Mesenchymal stem cell (in vitro differentiated cells and primary cell): ENCODE measurements at regions not wholly inside any gene's neighbourhood (a gene's known extent, or its start where the extent isn't known, plus 50 kb on each side); places are given as distances from the start of the nearest gene placed in this dataset.

Source experiments
- DNase-seq: peaks from one replicate; pipeline ENCODE4 v3.0.0-alpha.2; 2013
- H2AFZ ChIP-seq: one replicate; pipeline ENCODE4 v1.6.1; 2013; ENCODE audit warnings: low read depth, mild to moderate bottlenecking, control low read depth, inconsistent platforms, low read length, moderate library complexity
- H2AK5ac ChIP-seq: 2 replicates; pipeline ENCODE4 v1.6.1; 2013; ENCODE audit warnings: low read length, moderate library complexity, mild to moderate bottlenecking, inconsistent platforms; ENCODE audit not compliant: severe bottlenecking
- H2BK120ac ChIP-seq: one replicate; pipeline ENCODE4 v1.6.1; 2013; ENCODE audit warnings: low read depth, mild to moderate bottlenecking, inconsistent platforms, low read length, moderate library complexity
- H2BK12ac ChIP-seq, 2 experiments: one replicate each; pipeline ENCODE4 v1.6.1; 2013; ENCODE audit warnings: inconsistent platforms in 2 of 2, low read length in 2 of 2, mild to moderate bottlenecking in 2 of 2, moderate library complexity in 2 of 2, control low read depth in 1 of 2
- H2BK15ac ChIP-seq: one replicate; pipeline ENCODE4 v1.6.1; 2013; ENCODE audit warnings: mild to moderate bottlenecking, low read depth, inconsistent platforms; ENCODE audit not compliant: poor library complexity, severe bottlenecking
- H2BK5ac ChIP-seq: 2 replicates; pipeline ENCODE4 v1.6.1; 2013; ENCODE audit warnings: low read depth, mild to moderate bottlenecking, low read length, control low read depth, inconsistent platforms; ENCODE audit not compliant: poor library complexity, severe bottlenecking
- H3K14ac ChIP-seq, 2 experiments: one replicate each; pipeline ENCODE4 v1.6.1; 2013; ENCODE audit warnings: inconsistent platforms in 2 of 2, low read length in 2 of 2, control low read depth in 1 of 2, mild to moderate bottlenecking in 1 of 2, moderate library complexity in 1 of 2
- H3K18ac ChIP-seq, 2 experiments: one replicate each; pipeline ENCODE4 v1.6.1; 2013; ENCODE audit warnings: inconsistent platforms in 2 of 2, low read length in 2 of 2, control low read depth in 1 of 2, low read depth in 1 of 2, mild to moderate bottlenecking in 1 of 2
- H3K23ac ChIP-seq, 2 experiments: one replicate each; pipeline ENCODE4 v1.6.1; 2013; ENCODE audit warnings: inconsistent platforms in 2 of 2, low read length in 2 of 2, mild to moderate bottlenecking in 2 of 2, moderate library complexity in 2 of 2, control low read depth in 1 of 2
- H3K27ac ChIP-seq: 2 replicates; pipeline ENCODE4 v1.5.1; 2013; ENCODE audit warnings: mild to moderate bottlenecking, moderate library complexity, low read length, control low read depth, inconsistent platforms; ENCODE audit not compliant: poor library complexity, severe bottlenecking
- H3K27me3 ChIP-seq, 2 experiments: 2 replicates each; pipeline versions ENCODE4 v1.6.1 to v1.7.0; 2013; ENCODE audit warnings: low read length in 2 of 2, mild to moderate bottlenecking in 2 of 2, moderate library complexity in 2 of 2, control low read depth in 1 of 2, inconsistent platforms in 1 of 2; ENCODE audit not compliant: control insufficient read depth in 1 of 2, insufficient read depth in 1 of 2
- H3K36me3 ChIP-seq, 2 experiments: 2 replicates each; pipeline versions ENCODE4 v1.6.1 to v1.7.0; 2013; ENCODE audit warnings: low read length in 2 of 2, control low read depth in 1 of 2, inconsistent platforms in 1 of 2, low read depth in 1 of 2, mild to moderate bottlenecking in 1 of 2; ENCODE audit not compliant: insufficient read depth in 2 of 2, control insufficient read depth in 1 of 2
- H3K4ac ChIP-seq, 2 experiments: one replicate each; pipeline ENCODE4 v1.6.1; 2013; ENCODE audit warnings: inconsistent platforms in 2 of 2, low read length in 2 of 2, mild to moderate bottlenecking in 2 of 2, moderate library complexity in 2 of 2, control low read depth in 1 of 2, low read depth in 1 of 2
- H3K4me1 ChIP-seq: 2 replicates; pipeline ENCODE4 v1.6.1; 2013; ENCODE audit warnings: low read depth, low read length, control low read depth; ENCODE audit not compliant: control insufficient read depth, insufficient read depth
- H3K4me2 ChIP-seq: 2 replicates; pipeline ENCODE4 v1.6.1; 2013; ENCODE audit warnings: low read length, mild to moderate bottlenecking, inconsistent platforms; ENCODE audit not compliant: poor library complexity, severe bottlenecking
- H3K4me3 ChIP-seq, 2 experiments: 2 replicates each; pipeline versions ENCODE4 v1.5.1 to v1.7.0; 2013; ENCODE audit warnings: low read length in 2 of 2, mild to moderate bottlenecking in 2 of 2, control low read depth in 1 of 2, low read depth in 1 of 2; ENCODE audit not compliant: insufficient read depth in 1 of 2
- H3K79me1 ChIP-seq: replicated peaks from 2 replicates; pipeline ENCODE4 v1.6.1; 2013; ENCODE audit warnings: mild to moderate bottlenecking, control low read depth, low read length, inconsistent platforms; ENCODE audit not compliant: poor library complexity, severe bottlenecking
- H3K9ac ChIP-seq: 2 replicates; pipeline ENCODE4 v1.7.0; 2013; ENCODE audit warnings: mild to moderate bottlenecking, low read length, moderate library complexity
- H3K9me3 ChIP-seq: 2 replicates; pipeline ENCODE4 v1.7.0; 2013; ENCODE audit warnings: mild to moderate bottlenecking, low read length; ENCODE audit not compliant: control insufficient read depth
- H4K8ac ChIP-seq: one replicate; pipeline ENCODE4 v1.6.1; 2013; ENCODE audit warnings: inconsistent platforms, mild to moderate bottlenecking, low read length, moderate library complexity
- H4K91ac ChIP-seq: one replicate; pipeline ENCODE4 v1.6.1; 2013; ENCODE audit warnings: mild to moderate bottlenecking, low read length, inconsistent platforms
- WGBS: methylation state at CpG from one replicate; pipeline ENCODE4 v1.1.7; 2013; ENCODE audit warnings: mixed read lengths; 5-methylcytosine and 5-hydroxymethylcytosine counted together

GRCh38 chr3:177811835-177812234 is 614.6 kb upstream of the TBL1XR1 start:
- H4K8ac ChIP-seq, result no peak overlapping the region
- H2BK120ac ChIP-seq, result no peak overlapping the region
- no peak overlapping the region for H3K4ac ChIP-seq
- H3K27me3 ChIP-seq, result no peaks in the 10 kb centered on the region
- H3K4me2 ChIP-seq, result no peak overlapping the region
- H2BK12ac ChIP-seq, result no peak overlapping the region
- H3K18ac ChIP-seq, result no peak overlapping the region
- H3K36me3 ChIP-seq, result no peaks in the 10 kb centered on the region
- no peak overlapping the region for H3K14ac ChIP-seq
- H4K91ac ChIP-seq, result no peak overlapping the region
- no peak for DNase-seq
- H3K4me1 ChIP-seq, result no peaks in the 10 kb centered on the region
- no peaks in the 10 kb centered on the region for H3K9me3 ChIP-seq
- no peak overlapping the region for H2AK5ac ChIP-seq
- H3K9ac ChIP-seq, result no peak overlapping the region
- no peak overlapping the region for H2BK5ac ChIP-seq
- no peak overlapping the region for H3K27ac ChIP-seq
- no peak overlapping the region for H3K23ac ChIP-seq
- no peaks in the 10 kb centered on the region for H3K79me1 ChIP-seq
- WGBS, result 83% methylated on average over 1 of the region's 1 CpG
- H2AFZ ChIP-seq, result no peak overlapping the region
- H3K4me3 ChIP-seq, result no peak overlapping the region
- H2BK15ac ChIP-seq, result no peak overlapping the region

DNA sequence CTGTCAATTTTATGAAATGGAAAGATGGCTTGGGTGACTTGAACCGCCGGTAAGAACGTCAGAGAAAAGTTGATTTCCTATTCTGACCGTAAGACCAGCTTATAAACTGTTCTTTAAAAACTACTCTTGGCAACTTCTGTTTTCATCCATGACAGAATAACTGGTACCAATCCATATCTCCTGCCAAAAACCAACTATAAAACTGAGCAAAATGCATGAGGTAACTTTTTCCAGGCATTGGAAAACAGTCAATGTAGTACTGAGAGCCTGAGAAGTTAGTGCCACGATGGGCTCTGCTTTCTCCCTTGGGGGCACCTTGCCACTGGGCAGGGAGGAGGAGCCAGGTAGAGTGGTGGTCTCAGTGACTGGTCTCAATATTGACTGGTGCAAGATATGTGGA is 615.2 kb upstream of the TBL1XR1 start:
- Histone ChIP-seq H3K27ac (no peak overlapping the region), H2BK120ac (peak overlapping the region; percentile 82), H3K4ac (peak overlapping the region; percentile 57 to 68)

GRCh38 chr3:177813322-177813721 is 616.0 kb upstream of the TBL1XR1 start:
- Histone ChIP-seq H2AK5ac (no peak overlapping the region), H3K4ac (no peak overlapping the region), H2BK120ac (no peak overlapping the region), H3K4me3 (no peak overlapping the region), H4K91ac (no peak overlapping the region), H3K4me1 (peaks cover 4% of the 10 kb centered on the region), H2AFZ (no peak overlapping the region), H3K79me1 (no peaks in the 10 kb centered on the region), H4K8ac (no peak overlapping the region), H2BK5ac (no peak overlapping the region), H3K18ac (no peak overlapping the region), H3K23ac (no peak overlapping the region), H3K36me3 (no peaks in the 10 kb centered on the region), H3K27me3 (no peaks in the 10 kb centered on the region), H2BK12ac (no peak overlapping the region), H2BK15ac (no peak overlapping the region), H3K14ac (no peak overlapping the region), H3K27ac (no peak overlapping the region), H3K4me2 (no peak overlapping the region), H3K9me3 (no peaks in the 10 kb centered on the region), H3K9ac (no peak overlapping the region)
- no peak for DNase-seq
- WGBS, result 50% methylated on average over 2 of the region's 3 CpGs

More for the DNA sequence above, 615.2 kb upstream of the TBL1XR1 start:
- Histone ChIP-seq H3K79me1 (no peaks in the 10 kb centered on the region), H2BK15ac (peak overlapping the region; percentile 89), H3K23ac (no peak overlapping the region), H3K4me2 (no peak overlapping the region), H3K9me3 (no peaks in the 10 kb centered on the region), H3K27me3 (no peaks in the 10 kb centered on the region), H2AFZ (peak overlapping the region; percentile 67), H2BK12ac (peak overlapping the region in 1 of 2 experiments; percentile 69), H3K14ac (no peak overlapping the region), H3K4me1 (peaks cover 1% of the 10 kb centered on the region), H4K8ac (peak overlapping the region; percentile 45), H2BK5ac (no peak overlapping the region), H3K4me3 (no peak overlapping the region), H3K36me3 (no peaks in the 10 kb centered on the region), H2AK5ac (peak overlapping the region; percentile 71), H3K9ac (no peak overlapping the region), H4K91ac (peak overlapping the region; percentile 43), H3K18ac (peak overlapping the region; percentile 37 to 94)
- WGBS, result 100% methylated on average over 5 of the region's 5 CpGs
- DNase-seq, result no peak

- Histone ChIP-seq H2BK5ac (no peak overlapping the region), H3K27me3 (no peaks in the 10 kb centered on the region), H2BK12ac (no peak overlapping the region), H3K36me3 (no peaks in the 10 kb centered on the region), H3K18ac (no peak overlapping the region), H2BK15ac (no peak overlapping the region), H3K14ac (no peak overlapping the region), H3K9me3 (no peaks in the 10 kb centered on the region), H2AFZ (no peak overlapping the region), H3K23ac (no peak overlapping the region), H4K91ac (no peak overlapping the region), H3K4me3 (no peak overlapping the region), H3K9ac (no peak overlapping the region), H2AK5ac (no peak overlapping the region), H3K4me2 (no peak overlapping the region), H3K27ac (peak overlapping the region; percentile 2), H3K79me1 (no peaks in the 10 kb centered on the region), H3K4me1 (peaks cover 4% of the 10 kb centered on the region), H4K8ac (no peak overlapping the region), H2BK120ac (no peak overlapping the region), H3K4ac (no peak overlapping the region)
- 65% methylated on average over 6 of the region's 6 CpGs for WGBS
- DNase-seq, result no peak
These were observed 619.5 kb upstream of the TBL1XR1 start for GRCh38 chr3:177816667-177817208.
